K562 (cell line): ENCODE measurements at regions not wholly inside any gene's neighbourhood (a gene's known extent, or its start where the extent isn't known, plus 50 kb on each side); places are given as distances from the start of the nearest gene placed in this dataset.

ENCODE experiments used
- ATAC-seq: fragments of 200-7000 bp; cut with Tn5 transposase; 3 replicates; pipeline ENCODE4 v1.9.1; 2020; ENCODE audit warnings: moderate library complexity
- BruUV-seq: library from RNA; stranded (reverse); fragments of 400-500 nt; replicated peaks from 2 replicates; lab custom pipeline; 2021; lab: Mats Ljungman, UMichigan
- CTCF ChIA-PET: fragments of 300-600 bp; formaldehyde crosslinking; extraction: SDS; loops from one replicate; lab custom pipeline; 2021; ENCODE audit warnings: low intra/inter-chr PET ratio; lab: Yijun Ruan, JAX
- POLR2A ChIA-PET: fragments of 300-600, 350-650 bp; sonication (Branson Sonifier 250); formaldehyde crosslinking; extraction: SDS; loops from one replicate; lab custom pipeline; 2021; ENCODE audit warnings: antibody characterized with exemption, inconsistent platforms; lab: Yijun Ruan, JAX
- DNase-seq, 4 experiments: peaks; one replicate each; pipeline versions ENCODE4 v3.0.0 to v3.0.0-alpha.2; 2011 to 2018; ENCODE audit warnings: low spot score in 3 of 4, mixed read lengths in 3 of 4; ENCODE audit errors: extremely low read depth in 1 of 4
- FAIRE-seq: peaks from 2 replicates; lab custom pipeline; 2011; peaks lifted over from hg19 to GRCh38; lab: Jason Lieb, UNC
- H2AFZ ChIP-seq: 2 replicates; pipeline ENCODE4 v1.6.0; 2011; ENCODE audit warnings: low read depth, low read length, control low read depth, inconsistent platforms
- H3K27ac ChIP-seq: fragments of 200-600 bp; 3 replicates; pipeline ENCODE4 v1.8.0; 2011; ENCODE audit warnings: low read depth, mild to moderate bottlenecking, control low read depth, inconsistent platforms, low read length, moderate library complexity, mixed read lengths; ENCODE audit errors: extremely low read depth
- H3K27me3 ChIP-seq, 2 experiments: fragments of 300-600 bp in 1 of 2; 2 replicates in 1 of 2; 3 replicates in 1 of 2; pipeline versions ENCODE4 v1.6.0 to v1.8.0; 2011; ENCODE audit warnings: inconsistent platforms in 2 of 2, low read length in 2 of 2, mild to moderate bottlenecking in 1 of 2, mixed read lengths in 1 of 2, moderate library complexity in 1 of 2; ENCODE audit not compliant: control insufficient read depth in 2 of 2, insufficient read depth in 2 of 2
- H3K36me3 ChIP-seq: fragments of 300-600 bp; 3 replicates; pipeline ENCODE4 v1.8.0; 2011; ENCODE audit warnings: mild to moderate bottlenecking, low read length, inconsistent platforms; ENCODE audit not compliant: control insufficient read depth, insufficient read depth
- H3K4me1 ChIP-seq, 2 experiments: fragments of 200-600 bp in 1 of 2; replicated peaks in 1 of 2; 2 replicates in 1 of 2; 3 replicates in 1 of 2; pipeline versions ENCODE4 v1.5.1 to v1.8.0; 2011; ENCODE audit warnings: inconsistent platforms in 2 of 2, low read length in 2 of 2, mild to moderate bottlenecking in 1 of 2, mixed read lengths in 1 of 2, moderate library complexity in 1 of 2; ENCODE audit not compliant: control insufficient read depth in 2 of 2, insufficient read depth in 2 of 2
- H3K4me2 ChIP-seq: 2 replicates; pipeline ENCODE4 v1.6.1; 2011; ENCODE audit warnings: low read length, control low read depth, inconsistent platforms, mixed read lengths; ENCODE audit not compliant: insufficient read depth
- H3K4me3 ChIP-seq: fragments of 200-600 bp; sonication (generic), shearing (Covaris generic); 2 replicates; pipeline ENCODE4 v1.5.1; 2016; ENCODE audit warnings: control low read depth, inconsistent platforms
- H3K79me2 ChIP-seq: fragments of 200-600 bp; 3 replicates; pipeline ENCODE4 v1.8.0; 2011; ENCODE audit warnings: low read length, inconsistent platforms; ENCODE audit not compliant: control insufficient read depth, insufficient read depth
- H3K9ac ChIP-seq, 2 experiments: 2 replicates each; pipeline versions ENCODE4 v1.6.0 to v1.6.1; 2011; ENCODE audit warnings: low read depth in 2 of 2, low read length in 2 of 2, control low read depth in 1 of 2, inconsistent platforms in 1 of 2, mild to moderate bottlenecking in 1 of 2, mixed read lengths in 1 of 2; ENCODE audit not compliant: insufficient read depth in 1 of 2
- H3K9me1 ChIP-seq: one replicate; pipeline ENCODE4 v1.6.0; 2011; ENCODE audit warnings: inconsistent platforms, mild to moderate bottlenecking, low read length, moderate library complexity; ENCODE audit not compliant: control insufficient read depth, insufficient read depth
- H3K9me3 ChIP-seq: replicated peaks from 2 replicates; pipeline ENCODE4 v1.5.1; 2011; ENCODE audit warnings: low read depth, low read length, inconsistent platforms; ENCODE audit not compliant: control insufficient read depth, insufficient read depth
- H4K20me1 ChIP-seq: replicated peaks from 2 replicates; pipeline ENCODE4 v1.6.1; 2011; ENCODE audit warnings: low read length, inconsistent platforms, mixed read lengths; ENCODE audit not compliant: control insufficient read depth, insufficient read depth
- ADNP ChIP-seq: fragments of 200-800 bp; sonication (Bioruptor generic); IDR thresholded peaks from 2 replicates; pipeline ENCODE4 v1.6.1; 2016; ENCODE audit warnings: missing genetic modification characterization, missing compliant biosample characterization
- ASH1L ChIP-seq: fragments of 450-650 bp; IDR thresholded peaks from 2 replicates; pipeline ENCODE4 v1.6.1; 2018; ENCODE audit warnings: borderline replicate concordance, mild to moderate bottlenecking, low read depth; ENCODE audit not compliant: partially characterized antibody
- CREBBP ChIP-seq: IDR thresholded peaks from one replicate; pipeline ENCODE4 v1.6.1; 2012; ENCODE audit warnings: low read depth, mild to moderate bottlenecking, control low read depth, inconsistent platforms, low read length
- CTBP1 ChIP-seq: fragments of 450-650 bp; IDR thresholded peaks from 2 replicates; pipeline ENCODE4 v1.6.1; 2016; ENCODE audit warnings: borderline replicate concordance
- E4F1 ChIP-seq: fragments of 250-450 bp; sonication (Bioruptor Pico); IDR thresholded peaks from 2 replicates; pipeline ENCODE4 v1.5.0; 2021; ENCODE audit warnings: mild to moderate bottlenecking, borderline replicate concordance
- HEY1 ChIP-seq: fragments of 250-450 bp; sonication (Bioruptor Pico); IDR thresholded peaks from 2 replicates; pipeline ENCODE4 v1.5.0; 2020; ENCODE audit warnings: mild to moderate bottlenecking, moderate library complexity, borderline replicate concordance
- HNRNPL ChIP-seq: fragments of 200-400 bp; formaldehyde crosslinking; IDR thresholded peaks from 2 replicates; pipeline ENCODE4 v1.6.1; 2017; ENCODE audit warnings: low read depth, mild to moderate bottlenecking, low read length
- KLF13 ChIP-seq: fragments of 450-650 bp; IDR thresholded peaks from 2 replicates; pipeline ENCODE4 v1.6.1; 2016; ENCODE audit warnings: missing genetic modification characterization, low read depth, mild to moderate bottlenecking, missing compliant biosample characterization, moderate library complexity, borderline replicate concordance
- MAFK ChIP-seq: IDR thresholded peaks from 2 replicates; pipeline ENCODE4 v1.6.1; 2011; ENCODE audit warnings: low read length, improper control_type of control experiment
- MEF2A ChIP-seq: IDR thresholded peaks from 2 replicates; pipeline ENCODE4 v1.6.1; 2011; ENCODE audit warnings: low read depth, mild to moderate bottlenecking, low read length, moderate library complexity; ENCODE audit not compliant: control insufficient read depth
- NCOA4 ChIP-seq: fragments of 450-650 bp; IDR thresholded peaks from 2 replicates; pipeline ENCODE4 v1.6.1; 2018; ENCODE audit warnings: mild to moderate bottlenecking; ENCODE audit not compliant: partially characterized antibody
- NFE2 ChIP-seq: IDR thresholded peaks from 2 replicates; pipeline ENCODE4 v1.6.1; 2014; ENCODE audit warnings: antibody characterized with exemption, low read depth
- PYGO2 ChIP-seq: fragments of 450-650 bp; IDR thresholded peaks from 2 replicates; pipeline ENCODE4 v1.6.1; 2016; ENCODE audit warnings: mild to moderate bottlenecking, missing genetic modification characterization, moderate library complexity, missing compliant biosample characterization
- SRSF3 ChIP-seq: fragments of 200-400 bp; formaldehyde crosslinking; IDR thresholded peaks from 2 replicates; pipeline ENCODE4 v1.6.1; 2016; ENCODE audit warnings: mild to moderate bottlenecking, low read length, moderate library complexity; ENCODE audit not compliant: insufficient read depth
- TCFL5 ChIP-seq: fragments of 250-450 bp; sonication (Bioruptor Pico); conservative IDR thresholded peaks from 2 replicates; pipeline ENCODE4 v1.6.1; 2021; ENCODE audit warnings: mild to moderate bottlenecking, moderate library complexity, matching md5 sums
- ZNF121 ChIP-seq: sonication (generic); formaldehyde crosslinking; conservative IDR thresholded peaks from 2 replicates; pipeline ENCODE4 v1.8.0; 2022; ENCODE audit warnings: missing genetic modification reagents
- ZNF174 ChIP-seq: fragments of 250-450 bp; sonication (Bioruptor Pico); IDR thresholded peaks from 2 replicates; pipeline ENCODE4 v1.4.0; 2020; ENCODE audit warnings: mild to moderate bottlenecking
- ZSCAN29 ChIP-seq: fragments of 450-650 bp; IDR thresholded peaks from 2 replicates; pipeline ENCODE4 v1.6.1; 2017
- whole genome bisulfite sequencing: fragments of 100-300 bp; shearing (Covaris generic); methylation state at CpG from one replicate; pipeline ENCODE4 v1.1.6; 2016; ENCODE audit warnings: low coverage, mixed read lengths; ENCODE audit not compliant: insufficient coverage; ENCODE audit errors: missing lambda C conversion rate; 5-methylcytosine and 5-hydroxymethylcytosine counted together
- in situ Hi-C: fragments of 300-500 bp; cut with MboI; formaldehyde crosslinking; loops from 4 replicates; pipeline ENCODE4 v1.15.0; 2018; ENCODE audit warnings: inconsistent platforms, mixed read lengths
- intact Hi-C: fragments of 100-400 bp; cut with micrococcal nuclease; formaldehyde crosslinking; loops from 2 replicates; pipeline ENCODE4 v1.14.2; 2022

- Histone ChIP-seq H3K36me3 (no peaks in the 10 kb centered on the region), H3K27me3 (no peaks in the 10 kb centered on the region), H4K20me1 (no peaks in the 10 kb centered on the region), H3K27ac (no peak overlapping the region), H3K9ac (no peak overlapping the region), H3K4me1 (no peaks in the 10 kb centered on the region), H3K9me1 (no peaks in the 10 kb centered on the region), H3K79me2 (no peaks in the 10 kb centered on the region), H3K4me3 (no peak overlapping the region), H3K4me2 (no peak overlapping the region), H2AFZ (no peak overlapping the region)
- in situ Hi-C loops (no loop called here), intact Hi-C loops (no loop called here)
- no peak for FAIRE-seq
- 0% methylated on average over 2 of the region's 2 CpGs for WGBS
- CTCF ChIA-PET = no interaction called here
- POLR2A ChIA-PET = no interaction called here
- DNase-seq = no peak
- no peak for ATAC-seq
- no TSS peak for BruUV-seq
- no peak for TF ChIP-seq NCOA4
- TF ChIP-seq NFE2 = no peak
- no peak for TF ChIP-seq PYGO2 (tag)
- no peak for TF ChIP-seq ZSCAN29
- TF ChIP-seq HEY1 (CRISPR knock-in tag) = no peak
- no peak for TF ChIP-seq ZNF121
- no peak for TF ChIP-seq ZNF174 (CRISPR knock-in tag)
- no peak for TF ChIP-seq MEF2A
- no peak for TF ChIP-seq ASH1L
- no peak for TF ChIP-seq HNRNPL
- TF ChIP-seq CTBP1 = no peak
- no peak for TF ChIP-seq ADNP (tag)
- no peak for TF ChIP-seq MAFK
- TF ChIP-seq SRSF3 = no peak
- no peak for TF ChIP-seq E4F1
- no peak for TF ChIP-seq CREBBP
- no peak for TF ChIP-seq TCFL5 (CRISPR knock-in tag)
- no peak for TF ChIP-seq KLF13 (tag)
- TF ChIP-seq, all 486 proteins: peak for 0
- H3K9me3 ChIP-seq = no peaks in the 10 kb centered on the region
These were observed 150.0 kb upstream of the COL3A1 start for GRCh38 chr2:188824125-188824524.
